ENCODE measurements at regions not wholly inside any gene's neighbourhood (a gene's known extent, or its start where the extent isn't known, plus 50 kb on each side); places are given as distances from the start of the nearest gene placed in this dataset.
"Not testable (repeated sequence)": the region's sequence is repeated elsewhere in the genome, so short reads cannot be mapped to it uniquely, and the experiment has no call there.

DNA sequence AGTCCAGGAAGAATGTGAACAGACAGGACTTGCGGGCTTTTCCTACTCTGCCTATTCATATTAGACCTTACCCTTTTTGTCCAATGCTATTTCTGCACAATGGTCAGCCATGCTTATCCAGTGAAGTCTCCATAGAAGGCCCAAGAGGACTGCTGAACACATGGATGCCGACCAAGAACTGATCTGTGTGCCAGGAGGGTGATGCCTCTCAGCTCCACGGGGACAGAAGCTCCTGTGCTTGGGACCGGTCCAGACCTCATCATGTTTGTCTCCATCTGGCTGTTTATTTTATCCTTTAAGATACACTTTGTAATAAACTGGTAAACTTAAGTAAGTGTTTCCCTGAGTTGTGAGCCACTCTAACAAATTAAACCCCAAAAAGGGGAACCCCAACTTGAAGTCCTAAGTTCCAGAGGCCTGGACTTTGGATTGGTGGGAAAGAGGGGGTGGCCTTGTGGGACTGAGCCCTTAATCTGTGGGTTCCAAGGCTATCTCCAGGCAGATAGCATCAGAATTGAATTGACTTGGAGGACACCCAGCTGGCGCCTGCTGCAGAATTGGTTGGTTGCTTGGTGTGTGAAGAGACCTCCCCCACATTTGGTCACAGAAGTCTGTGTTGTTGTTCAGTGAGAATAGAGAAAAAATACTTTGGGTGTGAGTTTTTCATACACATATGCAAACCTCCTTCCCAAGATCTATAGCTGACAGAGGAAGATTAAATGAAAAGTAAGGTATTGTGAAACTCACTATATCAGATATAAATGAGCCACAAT lies 57.9 kb upstream of the ANKH start:
- H3K4me3 ChIP-seq (ENCODE audit: low read length) = no peak overlapping the region
- no peaks in the 10 kb centered on the region for H3K9me3 ChIP-seq (ENCODE audit: insufficient read depth, low read length)
- no peak overlapping the region for H2AFZ ChIP-seq (ENCODE audit: low read depth, low read length)
- H3K79me2 ChIP-seq (ENCODE audit: low read length) = no peaks in the 10 kb centered on the region
- no peaks in the 10 kb centered on the region for H3K36me3 ChIP-seq (replicated peaks; ENCODE audit: low read depth, low read length)
- H3K9ac ChIP-seq (ENCODE audit: low read length) = no peak overlapping the region
- no peak overlapping the region for H3K4me2 ChIP-seq (ENCODE audit: low read length)
- no peak overlapping the region for H3K27ac ChIP-seq (ENCODE audit: low read length)
- no peaks in the 10 kb centered on the region for H4K20me1 ChIP-seq (ENCODE audit: insufficient read depth, low read length)
- TF ChIP-seq EZH2phosphoT487 (IDR thresholded peaks at IDR 0.05; ENCODE audit: low read depth) = no peak
- TF ChIP-seq, protein P1, sequence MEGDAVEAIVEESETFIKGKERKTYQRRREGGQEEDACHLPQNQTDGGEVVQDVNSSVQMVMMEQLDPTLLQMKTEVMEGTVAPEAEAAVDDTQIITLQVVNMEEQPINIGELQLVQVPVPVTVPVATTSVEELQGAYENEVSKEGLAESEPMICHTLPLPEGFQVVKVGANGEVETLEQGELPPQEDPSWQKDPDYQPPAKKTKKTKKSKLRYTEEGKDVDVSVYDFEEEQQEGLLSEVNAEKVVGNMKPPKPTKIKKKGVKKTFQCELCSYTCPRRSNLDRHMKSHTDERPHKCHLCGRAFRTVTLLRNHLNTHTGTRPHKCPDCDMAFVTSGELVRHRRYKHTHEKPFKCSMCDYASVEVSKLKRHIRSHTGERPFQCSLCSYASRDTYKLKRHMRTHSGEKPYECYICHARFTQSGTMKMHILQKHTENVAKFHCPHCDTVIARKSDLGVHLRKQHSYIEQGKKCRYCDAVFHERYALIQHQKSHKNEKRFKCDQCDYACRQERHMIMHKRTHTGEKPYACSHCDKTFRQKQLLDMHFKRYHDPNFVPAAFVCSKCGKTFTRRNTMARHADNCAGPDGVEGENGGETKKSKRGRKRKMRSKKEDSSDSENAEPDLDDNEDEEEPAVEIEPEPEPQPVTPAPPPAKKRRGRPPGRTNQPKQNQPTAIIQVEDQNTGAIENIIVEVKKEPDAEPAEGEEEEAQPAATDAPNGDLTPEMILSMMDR (IDR thresholded peaks at IDR 0.05; ENCODE audit: low read depth, low read length) = no peak
- no peaks in the 10 kb centered on the region for H3K4me1 ChIP-seq (ENCODE audit: low read length)
- 0 out of 2 replicates have a peak, but pooled peaks cover 3% of the 10 kb centered on the region for H3K27me3 ChIP-seq (ENCODE audit: low read depth, low read length)

DNA sequence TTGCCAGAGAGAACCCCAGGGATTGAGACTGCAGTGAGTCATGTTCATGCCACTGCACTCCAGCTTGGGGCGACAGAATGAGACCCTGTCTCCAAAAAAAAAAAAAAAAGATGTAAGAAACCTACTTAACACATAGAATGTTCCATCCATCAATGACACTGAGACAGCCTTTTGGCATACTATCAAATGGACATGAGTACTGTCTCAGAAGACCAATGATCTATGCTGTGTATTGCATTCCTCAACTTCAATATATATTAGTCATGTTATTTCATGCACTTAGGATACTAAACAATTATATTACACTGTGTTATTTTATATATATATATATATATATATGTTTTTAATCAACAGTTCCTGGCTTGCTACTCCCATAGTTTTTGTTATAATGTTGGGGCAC lies 57.1 kb upstream of the ANKH start:
- Histone ChIP-seq H3K79me2 (ENCODE audit: low read length) (no peaks in the 10 kb centered on the region), H3K9ac (ENCODE audit: low read length) (no peak overlapping the region), H3K27me3 (ENCODE audit: low read depth, low read length) (0 out of 2 replicates have a peak, but pooled peaks cover 3% of the 10 kb centered on the region), H3K36me3 (replicated peaks; ENCODE audit: low read depth, low read length) (no peaks in the 10 kb centered on the region), H3K27ac (ENCODE audit: low read length) (no peak overlapping the region), H3K9me3 (ENCODE audit: insufficient read depth, low read length) (no peaks in the 10 kb centered on the region), H3K4me2 (ENCODE audit: low read length) (no peak overlapping the region), H2AFZ (ENCODE audit: low read depth, low read length) (no peak overlapping the region), H3K4me1 (ENCODE audit: low read length) (no peaks in the 10 kb centered on the region), H4K20me1 (ENCODE audit: insufficient read depth, low read length) (no peaks in the 10 kb centered on the region), H3K4me3 (ENCODE audit: low read length) (no peak overlapping the region)
- TF ChIP-seq, protein P1 (IDR thresholded peaks at IDR 0.05; ENCODE audit: low read depth, low read length) = no peak
- no peak for TF ChIP-seq EZH2phosphoT487 (IDR thresholded peaks at IDR 0.05; ENCODE audit: low read depth)

DNA sequence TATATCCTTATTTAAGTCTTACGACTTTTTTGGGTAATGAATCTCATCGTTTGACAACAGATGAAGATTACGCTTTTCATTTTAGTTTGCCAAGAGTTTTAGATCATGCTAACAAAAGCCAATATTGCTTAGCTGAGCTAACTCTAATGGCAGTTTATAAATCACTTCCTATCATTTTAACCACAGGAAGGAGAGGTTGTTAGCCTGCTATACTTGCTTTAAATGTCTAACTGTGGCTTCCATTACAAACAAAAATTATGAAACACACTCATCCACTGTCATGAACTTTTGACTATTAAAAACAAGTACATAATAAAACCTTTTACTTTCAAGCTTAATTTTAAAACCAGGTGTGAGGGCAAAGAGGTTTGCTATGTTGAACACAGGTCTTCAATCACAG lies 53.7 kb upstream of the ANKH start:
- H3K4me3 ChIP-seq (ENCODE audit: low read length) = no peak overlapping the region
- TF ChIP-seq EZH2phosphoT487 (IDR thresholded peaks at IDR 0.05; ENCODE audit: low read depth) = no peak
- TF ChIP-seq, protein P1 (IDR thresholded peaks at IDR 0.05; ENCODE audit: low read depth, low read length) = no peak

DNA sequence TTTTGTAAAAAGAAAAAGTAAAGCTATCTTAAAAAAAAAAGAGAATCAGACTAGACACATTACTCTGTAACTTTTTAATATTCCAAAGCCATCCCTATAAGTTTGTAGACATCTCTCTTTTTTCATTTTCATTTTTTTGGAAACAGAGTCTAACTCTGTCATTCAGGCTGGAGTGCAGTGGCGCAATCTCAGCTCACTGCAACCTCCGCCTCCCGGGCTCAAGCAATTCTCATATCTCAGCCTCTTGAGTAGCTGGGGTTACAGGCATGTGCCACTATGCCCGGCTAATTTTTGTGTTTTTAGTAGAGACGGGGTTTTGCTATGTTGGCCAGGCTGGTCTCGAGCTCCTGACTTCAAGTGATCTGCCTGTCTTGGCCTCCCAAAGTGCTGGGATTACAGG lies 51.4 kb upstream of the ANKH start:
- not testable (repeated sequence) for H3K4me2 ChIP-seq (ENCODE audit: low read length); H3K4me3 ChIP-seq (ENCODE audit: low read length); H3K79me2 ChIP-seq (ENCODE audit: low read length); H2AFZ ChIP-seq (ENCODE audit: low read depth, low read length); H3K36me3 ChIP-seq (replicated peaks; ENCODE audit: low read depth, low read length); H3K9ac ChIP-seq (ENCODE audit: low read length); H4K20me1 ChIP-seq (ENCODE audit: insufficient read depth, low read length); H3K4me1 ChIP-seq (ENCODE audit: low read length); H3K27ac ChIP-seq (ENCODE audit: low read length); H3K27me3 ChIP-seq (ENCODE audit: low read depth, low read length); H3K9me3 ChIP-seq (ENCODE audit: insufficient read depth, low read length)

More for the DNA sequence above, 53.7 kb upstream of the ANKH start:
- 0 out of 2 replicates have a peak, but pooled peaks cover 3% of the 10 kb centered on the region for H3K27me3 ChIP-seq (ENCODE audit: low read depth, low read length)
- no peaks in the 10 kb centered on the region for H3K36me3 ChIP-seq (replicated peaks; ENCODE audit: low read depth, low read length)
- no peaks in the 10 kb centered on the region for H4K20me1 ChIP-seq (ENCODE audit: insufficient read depth, low read length)
- H3K4me2 ChIP-seq (ENCODE audit: low read length) = no peak overlapping the region
- H3K9ac ChIP-seq (ENCODE audit: low read length) = no peak overlapping the region
- H2AFZ ChIP-seq (ENCODE audit: low read depth, low read length) = no peak overlapping the region
- no peaks in the 10 kb centered on the region for H3K9me3 ChIP-seq (ENCODE audit: insufficient read depth, low read length)
- no peak overlapping the region for H3K27ac ChIP-seq (ENCODE audit: low read length)
- no peaks in the 10 kb centered on the region for H3K4me1 ChIP-seq (ENCODE audit: low read length)
- no peaks in the 10 kb centered on the region for H3K79me2 ChIP-seq (ENCODE audit: low read length)

Measured in OCI-LY3 (cell line).